ENCODE measurements at regions not wholly inside any gene's neighbourhood (a gene's known extent, or its start where the extent isn't known, plus 50 kb on each side); places are given as distances from the start of the nearest gene placed in this dataset.
A peak's percentile ranks its signal among the peaks of the same experiment; 100 is the strongest.

DNA sequence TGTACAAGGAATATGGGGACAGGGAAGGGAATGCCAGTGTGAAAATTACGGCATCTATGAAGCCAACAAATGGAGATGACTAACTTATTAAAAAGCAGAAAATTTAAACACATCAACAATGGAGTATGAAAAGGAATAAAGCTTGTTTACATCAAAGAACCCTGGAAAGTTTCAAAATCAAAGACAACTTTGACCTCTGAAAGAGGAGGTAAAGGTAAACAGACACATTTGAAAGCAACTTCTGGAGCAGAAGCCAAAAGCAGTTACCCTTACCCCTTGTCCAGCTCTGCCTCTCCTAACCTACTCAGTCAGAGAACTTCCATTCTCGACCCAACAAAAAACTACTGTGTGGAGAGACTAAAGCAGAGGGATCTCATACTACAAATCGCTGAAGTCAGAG, 184.3 kb downstream of the DUSP6 start:
- no peak overlapping the region for H3K27ac ChIP-seq
- TF ChIP-seq NPAS2 (CRISPR knock-in tag; IDR thresholded peaks at IDR 0.05; ENCODE audit: borderline replicate concordance) (no peak), RAD21 (conservative IDR thresholded peaks at IDR 0.05 in 1 of 2, IDR thresholded peaks at IDR 0.05 in 1 of 2) (no peak), FOSB (CRISPR knock-in tag; IDR thresholded peaks at IDR 0.05) (no peak), JUNB (IDR thresholded peaks at IDR 0.05) (no peak), KDM1A (IDR thresholded peaks at IDR 0.05; ENCODE audit: low read depth) (no peak)
- no peak for DNase-seq (ENCODE audit: low read depth in 1 of 2, low spot score in 1 of 2)
- ChIA-PET POLR2A (interaction anchor here (1.2 kb wide), 1 partner anchor 184 kb away, joined by 4 read pairs; the partner anchor contains the start of gene DUSP6), CTCF (no interaction called here)
- peaks cover 18% of the 10 kb centered on the region for H3K4me1 ChIP-seq
- H3K4me3 ChIP-seq = no peak overlapping the region
- 68% methylated on average over 3 of the region's 3 CpGs for WGBS (ENCODE audit: missing lambda C conversion rate)
- no peak for FAIRE-seq
- H3K9me3 ChIP-seq = no peaks in the 10 kb centered on the region
- no peak for ATAC-seq
- H3K4me2 ChIP-seq = no peak overlapping the region

DNA sequence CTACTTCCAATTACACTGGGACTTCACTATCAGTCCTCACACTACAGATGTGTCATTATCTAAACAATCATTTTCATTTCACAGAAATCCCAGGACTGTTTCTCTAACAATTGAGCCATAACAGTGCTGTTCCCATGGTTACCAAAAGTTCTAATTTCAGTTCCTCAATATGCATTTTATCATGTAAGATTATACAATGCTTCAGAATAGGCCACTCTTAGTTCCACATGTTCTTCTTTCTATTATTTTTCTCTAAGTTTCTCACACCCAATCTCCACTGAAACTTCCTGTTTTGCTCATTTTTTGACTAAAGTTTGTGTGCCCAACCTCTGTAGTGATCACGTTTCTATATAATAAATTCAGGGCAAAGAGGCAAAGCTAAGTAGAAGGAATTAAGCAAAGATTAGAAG, 185.8 kb downstream of the DUSP6 start:
- TF ChIP-seq JUNB (IDR thresholded peaks at IDR 0.05) (no peak), ZFP36 (IDR thresholded peaks at IDR 0.05; ENCODE audit: borderline replicate concordance, partially characterized antibody) (no peak), TFCP2L1 (CRISPR knock-in tag; IDR thresholded peaks at IDR 0.05) (no peak), RNF2 (IDR thresholded peaks at IDR 0.05; ENCODE audit: borderline replicate concordance, low read depth) (no peak), REST (IDR thresholded peaks at IDR 0.05) (no peak), EP300 (IDR thresholded peaks at IDR 0.05) (no peak), CEBPB (IDR thresholded peaks at IDR 0.05) (no peak), CHD2 (IDR thresholded peaks at IDR 0.05; ENCODE audit: low read length, partially characterized antibody) (no peak), CBX2 (IDR thresholded peaks at IDR 0.05; ENCODE audit: borderline replicate concordance, low read depth) (no peak), BCL3 (IDR thresholded peaks at IDR 0.05) (no peak), MAX (IDR thresholded peaks at IDR 0.05) (no peak), GATA3 (IDR thresholded peaks at IDR 0.05; ENCODE audit: borderline replicate concordance) (no peak), KDM1A (IDR thresholded peaks at IDR 0.05; ENCODE audit: low read depth) (no peak), RFX5 (IDR thresholded peaks at IDR 0.05) (no peak), ESRRA (IDR thresholded peaks at IDR 0.05; ENCODE audit: borderline replicate concordance, low read length) (no peak), FOXS1 (CRISPR knock-in tag; IDR thresholded peaks at IDR 0.05) (no peak)
- TF ChIP-seq, protein P1, sequence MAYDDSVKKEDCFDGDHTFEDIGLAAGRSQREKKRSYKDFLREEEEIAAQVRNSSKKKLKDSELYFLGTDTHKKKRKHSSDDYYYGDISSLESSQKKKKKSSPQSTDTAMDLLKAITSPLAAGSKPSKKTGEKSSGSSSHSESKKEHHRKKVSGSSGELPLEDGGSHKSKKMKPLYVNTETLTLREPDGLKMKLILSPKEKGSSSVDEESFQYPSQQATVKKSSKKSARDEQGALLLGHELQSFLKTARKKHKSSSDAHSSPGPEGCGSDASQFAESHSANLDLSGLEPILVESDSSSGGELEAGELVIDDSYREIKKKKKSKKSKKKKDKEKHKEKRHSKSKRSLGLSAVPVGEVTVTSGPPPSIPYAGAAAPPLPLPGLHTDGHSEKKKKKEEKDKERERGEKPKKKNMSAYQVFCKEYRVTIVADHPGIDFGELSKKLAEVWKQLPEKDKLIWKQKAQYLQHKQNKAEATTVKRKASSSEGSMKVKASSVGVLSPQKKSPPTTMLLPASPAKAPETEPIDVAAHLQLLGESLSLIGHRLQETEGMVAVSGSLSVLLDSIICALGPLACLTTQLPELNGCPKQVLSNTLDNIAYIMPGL (CRISPR knock-in tag; IDR thresholded peaks at IDR 0.05; ENCODE audit: borderline replicate concordance) = no peak
- TF ChIP-seq, protein P2, sequence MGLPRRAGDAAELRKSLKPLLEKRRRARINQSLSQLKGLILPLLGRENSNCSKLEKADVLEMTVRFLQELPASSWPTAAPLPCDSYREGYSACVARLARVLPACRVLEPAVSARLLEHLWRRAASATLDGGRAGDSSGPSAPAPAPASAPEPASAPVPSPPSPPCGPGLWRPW (IDR thresholded peaks at IDR 0.05) = no peak
- Histone ChIP-seq H3K27ac (peak overlapping the region in 1 of 2 experiments; percentile 11; a peak in 1 of 6 replicates), H3K4me2 (no peak overlapping the region), H3K4me1 (peaks cover 31% of the 10 kb centered on the region), H3K4me3 (no peak overlapping the region), H3K9me3 (no peaks in the 10 kb centered on the region)
- WGBS (ENCODE audit: missing lambda C conversion rate) = 75% methylated on average over 1 of the region's 1 CpG
- ATAC-seq = no peak
- FAIRE-seq = peak; percentile 49
- POLR2A ChIA-PET = no interaction called here
- DNase-seq (ENCODE audit: low read depth in 1 of 2, low spot score in 1 of 2) = peak in 1 of 2 experiments; percentile 36
- CTCF ChIA-PET = no interaction called here
